Hepatocyte (in vitro differentiated cells): ENCODE measurements at regions not wholly inside any gene's neighbourhood (a gene's known extent, or its start where the extent isn't known, plus 50 kb on each side); places are given as distances from the start of the nearest gene placed in this dataset.
"Not testable (repeated sequence)": the region's sequence is repeated elsewhere in the genome, so short reads cannot be mapped to it uniquely, and the experiment has no call there.

Source experiments
- CTCF ChIP-seq: fragments of 200-600 bp; sonication (generic); IDR thresholded peaks from 2 replicates; pipeline ENCODE4 v1.5.1; 2016; ENCODE audit warnings: antibody characterized with exemption, mild to moderate bottlenecking; ENCODE audit not compliant: poor library complexity
- EZH2 ChIP-seq: fragments of 200-600 bp; sonication (generic); IDR thresholded peaks from 2 replicates; pipeline ENCODE4 v1.6.1; 2016; ENCODE audit warnings: antibody characterized with exemption, mild to moderate bottlenecking, borderline replicate concordance
- EZH2phosphoT487 ChIP-seq: fragments of 200-600 bp; sonication (generic); IDR thresholded peaks from one replicate; pipeline ENCODE4 v1.6.1; 2018; ENCODE audit warnings: antibody characterized with exemption, mild to moderate bottlenecking, low read depth, moderate library complexity; ENCODE audit not compliant: unreplicated experiment, severe bottlenecking

GRCh38 chr20:48514577-48514976 is 313.2 kb downstream of the PREX1 start:
- TF ChIP-seq CTCF, EZH2phosphoT487, EZH2: not testable (repeated sequence)
